Natural killer cell treated with Interleukin-12 subunit alpha and Interleukin-12 subunit beta and Interleukin-15 and Interleukin-18, amount 100 ng/mL, for 72 hours (primary cell): ENCODE measurements at regions not wholly inside any gene's neighbourhood (a gene's known extent, or its start where the extent isn't known, plus 50 kb on each side); places are given as distances from the start of the nearest gene placed in this dataset.

Experiments
- ATAC-seq, 2 donors: fragments of 150-1000 bp; cut with Tn5 transposase in 1 of 2; sonication (Bioruptor Pico), chemical (Tn5 transposase) in 1 of 2; 2 replicates each; pipeline ENCODE4 v1.10.0; 2021
- DNase-seq: peaks from one replicate; pipeline ENCODE4 v3.0.0; 2022; ENCODE audit warnings: low spot score
- H3K27ac Mint-ChIP-seq, 2 donors: 1 replicate in 1 of 2; 2 replicates in 1 of 2; pipeline ENCODE4 v1.8.0; 2022; ENCODE audit warnings: mixed read lengths in 2 of 2, mild to moderate bottlenecking in 1 of 2, moderate library complexity in 1 of 2
- H3K27me3 Mint-ChIP-seq, 2 donors: 1 replicate in 1 of 2; 2 replicates in 1 of 2; pipeline ENCODE4 v1.8.0; 2022; ENCODE audit warnings: mixed read lengths in 2 of 2
- H3K36me3 Mint-ChIP-seq: one replicate; pipeline ENCODE4 v1.8.0; 2022; ENCODE audit warnings: mixed read lengths
- H3K4me1 Mint-ChIP-seq, 2 donors: 1 replicate in 1 of 2; 2 replicates in 1 of 2; pipeline ENCODE4 v1.8.0; 2022; ENCODE audit warnings: low read depth in 2 of 2, mixed read lengths in 2 of 2, mild to moderate bottlenecking in 1 of 2
- H3K4me3 Mint-ChIP-seq: one replicate; pipeline ENCODE4 v1.8.0; 2022; ENCODE audit warnings: mixed read lengths
- H3K9me3 Mint-ChIP-seq: 2 replicates; pipeline ENCODE4 v1.8.0; 2022; ENCODE audit warnings: mixed read lengths

DNA sequence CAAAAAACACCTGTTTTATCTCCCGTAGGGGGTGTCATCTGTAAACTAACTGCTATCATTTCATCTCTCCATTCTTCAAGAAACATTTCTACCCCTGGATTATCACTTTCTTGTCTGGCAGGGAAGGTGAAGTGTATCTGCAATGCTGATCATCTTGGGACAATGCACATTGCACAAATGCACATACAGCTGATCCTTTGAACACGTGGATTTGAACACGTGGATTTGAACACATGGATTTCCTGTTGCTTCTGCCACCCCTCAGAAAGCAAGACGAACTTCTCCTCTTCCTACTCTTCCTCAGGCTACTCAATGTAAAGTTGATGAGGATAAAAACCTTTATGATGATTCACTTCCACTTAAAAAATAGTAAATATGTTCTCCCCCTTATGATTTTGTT lies 147.4 kb upstream of the PRLR start:
- H3K27ac Mint-ChIP-seq: no peak overlapping the region
- DNase-seq (no peak), ATAC-seq (no peak)
- no peaks in the 10 kb centered on the region for H3K4me1 Mint-ChIP-seq
- H3K27me3 Mint-ChIP-seq: no peaks in the 10 kb centered on the region
- H3K9me3 Mint-ChIP-seq: peaks cover 3% of the 10 kb centered on the region
- H3K36me3 Mint-ChIP-seq: no peaks in the 10 kb centered on the region
- H3K4me3 Mint-ChIP-seq: no peak overlapping the region

- Mint-ChIP-seq H3K27ac (no peak overlapping the region), H3K4me3 (no peak overlapping the region), H3K4me1 (no peaks in the 10 kb centered on the region), H3K9me3 (peaks cover 3% of the 10 kb centered on the region), H3K36me3 (no peaks in the 10 kb centered on the region), H3K27me3 (no peaks in the 10 kb centered on the region)
- no peak for DNase-seq
- no peak for ATAC-seq
Measured at GRCh38 chr5:35374584-35374983, 144.3 kb upstream of the PRLR start.

DNA sequence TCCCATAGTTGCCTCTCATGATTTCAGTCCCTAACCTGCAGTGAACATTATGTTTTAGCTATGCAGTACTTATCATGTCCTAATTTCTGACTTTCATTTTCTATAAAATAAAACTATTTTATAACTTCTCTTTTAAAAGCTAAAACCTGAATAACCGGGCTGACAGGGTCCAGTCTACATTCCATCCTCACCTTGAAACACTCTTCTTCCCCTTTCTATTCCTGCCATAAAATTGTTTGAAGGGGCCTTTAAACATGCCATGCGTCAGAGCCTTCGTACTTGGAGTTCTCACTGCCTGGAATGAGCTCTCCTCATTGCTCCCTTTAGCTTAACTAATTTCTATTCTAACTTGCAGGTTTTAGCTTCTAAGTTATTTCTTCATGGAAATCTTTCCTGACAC lies 143.0 kb upstream of the PRLR start:
- Mint-ChIP-seq H3K4me1 (no peaks in the 10 kb centered on the region), H3K9me3 (peaks cover 2% of the 10 kb centered on the region), H3K27me3 (no peaks in the 10 kb centered on the region), H3K4me3 (no peak overlapping the region), H3K27ac (no peak overlapping the region), H3K36me3 (no peaks in the 10 kb centered on the region)
- ATAC-seq: no peak
- DNase-seq: no peak

DNA sequence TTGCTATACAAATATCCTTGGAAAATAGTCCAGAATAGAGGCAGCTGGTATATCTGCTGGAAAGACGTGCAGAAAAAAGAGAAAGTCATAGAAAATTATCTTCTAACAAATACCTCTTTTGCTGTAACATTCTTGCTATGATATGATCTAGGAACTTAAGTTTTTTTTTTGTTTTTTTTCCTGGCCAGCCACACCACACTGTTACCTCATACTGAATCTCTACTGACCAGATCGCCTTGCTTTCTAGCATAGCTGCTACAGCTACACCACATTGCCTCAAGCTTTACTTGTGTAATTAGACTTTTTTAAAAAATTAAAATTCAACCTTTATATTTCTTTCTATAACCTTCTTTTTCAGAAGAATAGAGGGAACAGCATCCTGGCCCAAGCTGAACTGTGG lies 142.2 kb upstream of the PRLR start:
- no peak overlapping the region for H3K4me3 Mint-ChIP-seq
- H3K27ac Mint-ChIP-seq: no peak overlapping the region
- ATAC-seq: no peak
- no peaks in the 10 kb centered on the region for H3K27me3 Mint-ChIP-seq
- H3K4me1 Mint-ChIP-seq: no peaks in the 10 kb centered on the region
- no peaks in the 10 kb centered on the region for H3K9me3 Mint-ChIP-seq
- H3K36me3 Mint-ChIP-seq: no peaks in the 10 kb centered on the region
- no peak for DNase-seq

GRCh38 chr5:35371951-35372426 lies 141.7 kb upstream of the PRLR start:
- no peak for ATAC-seq
- Mint-ChIP-seq H3K27me3 (no peaks in the 10 kb centered on the region), H3K4me3 (no peak overlapping the region), H3K9me3 (no peaks in the 10 kb centered on the region), H3K4me1 (no peaks in the 10 kb centered on the region), H3K27ac (no peak overlapping the region), H3K36me3 (no peaks in the 10 kb centered on the region)
- no peak for DNase-seq

DNA sequence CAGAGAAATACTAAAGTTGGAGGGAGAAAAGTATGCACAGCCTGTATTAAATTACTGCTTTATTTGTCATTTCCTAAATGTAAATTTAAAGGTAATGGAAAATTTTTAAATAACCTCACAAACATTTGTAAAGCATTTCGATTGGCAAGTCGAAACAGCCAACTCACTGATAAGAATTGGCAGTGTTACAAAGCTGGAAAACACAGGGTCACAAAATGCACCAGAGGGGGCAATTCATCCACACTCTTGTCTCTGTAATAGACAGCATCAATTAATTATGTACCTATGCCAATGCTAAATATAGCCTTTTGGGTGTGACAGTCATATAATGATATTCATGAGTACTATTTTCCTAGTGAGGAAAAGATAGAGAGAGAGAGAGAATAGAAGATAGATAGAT lies 140.6 kb upstream of the PRLR start:
- H3K27ac Mint-ChIP-seq: no peak overlapping the region
- DNase-seq (no peak), ATAC-seq (no peak)
- H3K9me3 Mint-ChIP-seq: peaks cover 3% of the 10 kb centered on the region
- no peaks in the 10 kb centered on the region for H3K36me3 Mint-ChIP-seq
- H3K4me3 Mint-ChIP-seq: no peak overlapping the region
- no peaks in the 10 kb centered on the region for H3K4me1 Mint-ChIP-seq
- peaks cover 0 to 4% of the 10 kb centered on the region in 2 donors for H3K27me3 Mint-ChIP-seq

- H3K27me3 Mint-ChIP-seq: peaks cover 0 to 5% of the 10 kb centered on the region in 2 donors
- ATAC-seq: no peak
- H3K27ac Mint-ChIP-seq: no peak overlapping the region
- H3K36me3 Mint-ChIP-seq: no peaks in the 10 kb centered on the region
- H3K9me3 Mint-ChIP-seq: peaks cover 4% of the 10 kb centered on the region
- no peak overlapping the region for H3K4me3 Mint-ChIP-seq
- H3K4me1 Mint-ChIP-seq: no peaks in the 10 kb centered on the region
- DNase-seq: no peak
Measured at GRCh38 chr5:35369965-35370790, 139.9 kb upstream of the PRLR start.

DNA sequence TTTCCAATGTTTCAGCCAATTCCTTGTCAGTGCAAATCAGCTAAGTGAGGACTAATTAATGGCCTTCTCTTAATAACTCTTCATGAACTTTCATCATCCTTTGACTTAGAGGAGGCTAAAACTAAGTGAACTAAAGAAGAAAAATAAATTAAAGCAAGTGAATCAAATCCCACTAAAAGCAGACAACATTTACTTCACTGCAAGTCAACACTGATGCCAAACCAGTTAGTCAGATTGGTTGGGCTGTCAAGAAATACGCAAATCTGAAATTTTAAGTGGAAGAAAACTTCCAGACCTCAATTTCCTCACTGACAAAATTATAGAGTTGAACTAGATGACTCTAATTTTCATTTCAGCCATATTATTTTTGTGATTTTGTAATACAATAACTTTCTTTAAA lies 137.2 kb upstream of the PRLR start:
- peaks cover 0 to 9% of the 10 kb centered on the region in 2 donors for H3K27me3 Mint-ChIP-seq
- ATAC-seq: no peak
- peaks cover 7% of the 10 kb centered on the region for H3K9me3 Mint-ChIP-seq
- no peaks in the 10 kb centered on the region for H3K36me3 Mint-ChIP-seq
- H3K4me3 Mint-ChIP-seq: no peak overlapping the region
- DNase-seq: no peak
- no peaks in the 10 kb centered on the region for H3K4me1 Mint-ChIP-seq
- no peak overlapping the region for H3K27ac Mint-ChIP-seq

GRCh38 chr5:35365758-35366157 lies 135.5 kb upstream of the PRLR start:
- Mint-ChIP-seq H3K4me3 (no peak overlapping the region), H3K27me3 (peaks cover 0 to 12% of the 10 kb centered on the region in 2 donors), H3K27ac (no peak overlapping the region), H3K36me3 (no peaks in the 10 kb centered on the region), H3K9me3 (peaks cover 11% of the 10 kb centered on the region), H3K4me1 (no peaks in the 10 kb centered on the region)
- DNase-seq (no peak), ATAC-seq (no peak)

GRCh38 chr5:35364350-35364749 lies 134.1 kb upstream of the PRLR start:
- Mint-ChIP-seq H3K27me3 (peaks cover 0 to 12% of the 10 kb centered on the region in 2 donors), H3K4me1 (no peaks in the 10 kb centered on the region), H3K27ac (no peak overlapping the region), H3K4me3 (no peak overlapping the region), H3K9me3 (peaks cover 13% of the 10 kb centered on the region), H3K36me3 (no peaks in the 10 kb centered on the region)
- ATAC-seq (no peak), DNase-seq (no peak)

GRCh38 chr5:35363387-35363965 lies 133.2 kb upstream of the PRLR start:
- Mint-ChIP-seq H3K27me3 (peaks cover 0 to 12% of the 10 kb centered on the region in 2 donors), H3K4me1 (no peaks in the 10 kb centered on the region), H3K9me3 (peaks cover 14% of the 10 kb centered on the region), H3K36me3 (no peaks in the 10 kb centered on the region), H3K27ac (no peak overlapping the region), H3K4me3 (no peak overlapping the region)
- DNase-seq (no peak), ATAC-seq (no peak)

DNA sequence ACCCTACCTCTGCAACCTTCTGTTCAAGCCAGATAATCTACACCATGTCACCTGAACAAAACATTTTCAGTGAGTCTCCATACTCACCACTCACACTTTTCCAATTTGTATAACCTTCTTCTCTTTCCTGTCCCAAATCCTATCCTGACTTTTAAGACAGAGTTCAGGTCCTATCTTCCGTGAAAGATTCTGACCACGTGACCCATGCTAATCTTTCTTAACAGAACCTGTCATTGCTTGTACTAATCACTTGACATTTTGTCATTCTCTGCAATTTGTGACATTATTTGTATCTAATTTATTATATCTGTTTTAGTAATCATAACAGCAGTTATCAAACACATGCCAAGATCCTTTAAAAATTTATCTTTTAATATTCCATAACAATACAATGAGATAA lies 132.5 kb upstream of the PRLR start:
- no peak for DNase-seq
- H3K9me3 Mint-ChIP-seq: peaks cover 14% of the 10 kb centered on the region
- ATAC-seq: no peak
- H3K4me3 Mint-ChIP-seq: no peak overlapping the region
- H3K36me3 Mint-ChIP-seq: no peaks in the 10 kb centered on the region
- H3K4me1 Mint-ChIP-seq: no peaks in the 10 kb centered on the region
- H3K27ac Mint-ChIP-seq: no peak overlapping the region
- H3K27me3 Mint-ChIP-seq: peaks cover 0 to 12% of the 10 kb centered on the region in 2 donors

- Mint-ChIP-seq H3K4me1 (no peaks in the 10 kb centered on the region), H3K27ac (no peak overlapping the region), H3K9me3 (peaks cover 10% of the 10 kb centered on the region), H3K4me3 (no peak overlapping the region), H3K36me3 (no peaks in the 10 kb centered on the region), H3K27me3 (peaks cover 0 to 8% of the 10 kb centered on the region in 2 donors)
- no peak for ATAC-seq
- no peak for DNase-seq
Measured at GRCh38 chr5:35360671-35361070, 130.4 kb upstream of the PRLR start.

DNA sequence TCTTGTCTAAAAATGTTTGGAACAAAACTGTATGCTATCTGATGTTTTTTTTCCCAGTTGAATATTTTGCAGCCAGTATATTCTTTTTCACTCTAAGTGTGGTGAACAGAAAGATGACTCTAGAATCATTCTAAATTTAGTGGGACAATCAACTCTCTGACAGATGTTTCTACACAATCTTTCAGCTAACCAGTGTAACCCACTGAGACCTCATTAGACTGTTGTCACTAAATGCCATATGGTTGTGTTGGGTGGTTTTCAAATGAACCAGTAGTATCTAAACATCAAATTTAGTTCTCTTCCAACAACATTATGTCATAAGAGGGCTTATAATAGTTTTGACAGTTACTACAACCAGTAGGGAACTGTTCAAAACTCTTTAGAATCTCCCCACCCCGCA lies 129.6 kb upstream of the PRLR start:
- no peak for ATAC-seq

More for the DNA sequence above, 129.6 kb upstream of the PRLR start:
- Mint-ChIP-seq H3K4me3 (no peak overlapping the region), H3K9me3 (peaks cover 10% of the 10 kb centered on the region), H3K27ac (no peak overlapping the region), H3K36me3 (no peaks in the 10 kb centered on the region), H3K27me3 (peaks cover 0 to 8% of the 10 kb centered on the region in 2 donors), H3K4me1 (no peaks in the 10 kb centered on the region)
- no peak for DNase-seq
